ENCODE measurements at regions not wholly inside any gene's neighbourhood (a gene's known extent, or its start where the extent isn't known, plus 50 kb on each side); places are given as distances from the start of the nearest gene placed in this dataset.

- TF ChIP-seq CTCF (conservative IDR thresholded peaks at IDR 0.05), result no peak
- TF ChIP-seq ZFX (IDR thresholded peaks at IDR 0.05), result no peak
Measured at GRCh38 chr5:105754056-105754455, 1916.7 kb downstream of the EFNA5 start.
